Neutrophil (primary cell): ENCODE measurements at regions not wholly inside any gene's neighbourhood (a gene's known extent, or its start where the extent isn't known, plus 50 kb on each side); places are given as distances from the start of the nearest gene placed in this dataset.
A peak's percentile ranks its signal among the peaks of the same experiment; 100 is the strongest.

Experiments
- H3K27ac ChIP-seq: fragments of 200-600 bp; sonication (generic); 2 replicates; pipeline ENCODE4 v1.5.1; 2016; ENCODE audit warnings: mild to moderate bottlenecking, moderate library complexity
- H3K27me3 ChIP-seq: fragments of 200-600 bp; sonication (generic); 2 replicates; pipeline ENCODE4 v1.6.0; 2016; ENCODE audit warnings: mild to moderate bottlenecking
- H3K36me3 ChIP-seq: fragments of 200-600 bp; sonication (generic); 2 replicates; pipeline ENCODE4 v1.5.1; 2017
- H3K4me1 ChIP-seq, 2 experiments: fragments of 200-600 bp in 1 of 2; sonication (generic) in 1 of 2; 1 replicate in 1 of 2; 2 replicates in 1 of 2; pipeline versions ENCODE4 v1.5.1 to v1.6.1; 2013 to 2016; ENCODE audit warnings: low read depth in 1 of 2, low read length in 1 of 2, mild to moderate bottlenecking in 1 of 2, moderate library complexity in 1 of 2; ENCODE audit not compliant: control insufficient read depth in 1 of 2, insufficient read depth in 1 of 2
- H3K4me3 ChIP-seq, 2 experiments: fragments of 200-600 bp in 1 of 2; sonication (generic) in 1 of 2; 1 replicate in 1 of 2; 2 replicates in 1 of 2; pipeline ENCODE4 v1.5.1; 2013 to 2016; ENCODE audit warnings: low read depth in 1 of 2, low read length in 1 of 2, mild to moderate bottlenecking in 1 of 2, moderate library complexity in 1 of 2
- H3K9me3 ChIP-seq: fragments of 200-600 bp; sonication (generic); 2 replicates; pipeline ENCODE4 v1.5.1; 2016
- TF ChIP-seq, protein P1 (sequence below): fragments of 200-600 bp; sonication (generic); IDR thresholded peaks from 2 replicates; pipeline ENCODE4 v1.5.1; 2016; ENCODE audit warnings: antibody characterized with exemption

DNA sequence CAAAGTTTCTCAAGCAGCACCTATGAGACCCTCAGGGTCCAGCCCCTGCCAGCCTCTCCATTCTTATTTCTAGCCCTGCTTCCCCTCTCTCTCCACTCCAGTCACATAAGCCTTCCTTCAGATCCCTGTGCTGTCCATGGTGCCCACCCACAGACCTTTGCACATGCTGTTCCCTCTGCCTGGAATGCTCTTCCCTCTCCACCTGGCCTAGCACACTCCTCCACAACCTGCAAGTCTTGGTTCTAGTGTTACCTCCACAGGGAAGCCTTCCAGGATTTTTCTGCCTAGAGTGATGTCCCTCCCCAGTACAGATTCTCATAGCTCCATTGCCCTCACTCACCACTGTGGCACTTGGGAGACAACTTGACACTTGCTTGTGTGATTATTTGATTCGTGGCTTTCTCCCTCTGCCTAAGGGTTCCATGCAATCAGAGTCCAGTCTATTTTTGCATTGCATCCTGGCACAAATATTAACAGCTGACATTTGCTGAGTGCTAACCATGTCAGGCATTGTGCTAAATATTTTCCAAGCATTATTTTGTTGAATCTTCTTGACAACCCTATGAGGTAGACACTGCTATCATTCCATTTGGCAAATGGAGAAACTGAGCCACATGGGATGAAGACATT is 127.3 kb downstream of the SYF2 start:
- Histone ChIP-seq H3K27ac (peak overlapping the region; percentile 66), H3K9me3 (no peaks in the 10 kb centered on the region), H3K27me3 (no peaks in the 10 kb centered on the region), H3K4me3 (no peak overlapping the region), H3K4me1 (peaks cover 43 to 51% of the 10 kb centered on the region in 2 experiments), H3K36me3 (no peaks in the 10 kb centered on the region)
- TF ChIP-seq, protein P1, sequence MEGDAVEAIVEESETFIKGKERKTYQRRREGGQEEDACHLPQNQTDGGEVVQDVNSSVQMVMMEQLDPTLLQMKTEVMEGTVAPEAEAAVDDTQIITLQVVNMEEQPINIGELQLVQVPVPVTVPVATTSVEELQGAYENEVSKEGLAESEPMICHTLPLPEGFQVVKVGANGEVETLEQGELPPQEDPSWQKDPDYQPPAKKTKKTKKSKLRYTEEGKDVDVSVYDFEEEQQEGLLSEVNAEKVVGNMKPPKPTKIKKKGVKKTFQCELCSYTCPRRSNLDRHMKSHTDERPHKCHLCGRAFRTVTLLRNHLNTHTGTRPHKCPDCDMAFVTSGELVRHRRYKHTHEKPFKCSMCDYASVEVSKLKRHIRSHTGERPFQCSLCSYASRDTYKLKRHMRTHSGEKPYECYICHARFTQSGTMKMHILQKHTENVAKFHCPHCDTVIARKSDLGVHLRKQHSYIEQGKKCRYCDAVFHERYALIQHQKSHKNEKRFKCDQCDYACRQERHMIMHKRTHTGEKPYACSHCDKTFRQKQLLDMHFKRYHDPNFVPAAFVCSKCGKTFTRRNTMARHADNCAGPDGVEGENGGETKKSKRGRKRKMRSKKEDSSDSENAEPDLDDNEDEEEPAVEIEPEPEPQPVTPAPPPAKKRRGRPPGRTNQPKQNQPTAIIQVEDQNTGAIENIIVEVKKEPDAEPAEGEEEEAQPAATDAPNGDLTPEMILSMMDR: no peak

DNA sequence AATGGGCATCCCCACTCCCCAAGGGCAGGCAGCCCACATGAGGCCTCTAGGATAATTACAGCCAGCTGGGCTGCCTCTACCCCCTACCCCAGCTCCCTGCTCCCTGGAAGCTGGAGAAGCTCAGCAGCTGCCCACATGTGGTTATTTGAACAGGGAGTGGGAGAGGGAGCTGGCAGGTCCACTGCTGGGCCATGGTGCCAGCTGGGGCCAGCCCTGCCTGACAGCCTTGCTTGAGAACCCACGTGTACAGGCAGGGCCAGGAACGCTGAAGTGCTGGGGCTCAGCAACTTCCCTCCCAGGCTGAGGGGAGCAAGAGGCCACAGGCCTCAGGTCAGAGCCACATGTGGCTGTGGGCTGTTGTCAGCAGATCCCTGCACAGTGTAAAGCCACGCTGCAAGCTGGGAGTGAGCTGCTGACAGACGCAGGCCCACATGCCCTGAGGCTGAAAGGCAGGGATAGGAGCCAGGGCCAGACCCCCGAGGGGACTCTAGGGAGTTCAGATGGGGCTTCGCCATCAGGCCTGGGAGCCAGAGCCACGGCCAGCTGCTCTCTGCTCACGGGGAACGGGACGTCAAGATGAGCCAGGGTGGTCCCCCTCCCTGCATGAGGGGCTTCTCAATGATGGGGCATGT is 129.0 kb downstream of the SYF2 start:
- no peaks in the 10 kb centered on the region for H3K27me3 ChIP-seq
- TF ChIP-seq, protein P1: no peak
- no peaks in the 10 kb centered on the region for H3K36me3 ChIP-seq
- peak overlapping the region; percentile 66 for H3K27ac ChIP-seq
- peaks cover 50 to 53% of the 10 kb centered on the region in 2 experiments for H3K4me1 ChIP-seq
- no peaks in the 10 kb centered on the region for H3K9me3 ChIP-seq
- H3K4me3 ChIP-seq: no peak overlapping the region

DNA sequence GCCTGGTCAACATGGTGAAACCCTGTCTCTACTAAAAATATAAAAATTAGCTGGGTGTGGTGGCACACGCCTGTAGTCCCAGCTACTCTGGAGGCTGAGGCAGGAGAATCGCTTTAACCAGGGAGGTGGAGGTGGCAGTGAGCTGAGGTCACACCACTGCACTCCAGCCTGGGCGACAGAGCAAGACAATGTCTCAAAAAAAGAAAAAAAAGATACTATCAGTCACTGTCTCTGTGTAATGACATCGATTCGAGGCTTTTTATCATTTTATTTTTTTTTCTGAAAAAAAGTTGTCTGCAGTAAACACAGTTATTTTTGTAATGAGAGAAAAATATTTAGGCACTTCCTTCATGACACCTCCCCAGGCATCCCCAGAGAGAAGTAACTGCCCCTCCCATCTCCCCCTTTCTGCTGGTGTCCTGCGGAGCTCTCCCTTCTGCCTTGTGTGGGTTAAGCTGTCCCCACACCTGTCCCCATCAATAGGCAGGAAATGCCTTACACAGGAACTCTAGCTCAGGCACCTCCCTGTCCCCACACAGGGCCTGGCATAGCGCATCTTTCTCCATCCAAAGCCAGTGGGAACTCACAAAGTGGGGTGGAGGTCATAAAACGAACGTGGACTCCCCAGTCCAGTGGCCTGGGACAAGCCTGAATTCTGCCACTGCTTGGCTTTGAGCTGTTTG is 132.0 kb downstream of the SYF2 start:
- H3K27ac ChIP-seq: no peak overlapping the region
- H3K36me3 ChIP-seq: no peaks in the 10 kb centered on the region
- TF ChIP-seq, protein P1: no peak
- H3K4me3 ChIP-seq: no peak overlapping the region
- peaks cover 50 to 51% of the 10 kb centered on the region in 2 experiments for H3K4me1 ChIP-seq
- no peaks in the 10 kb centered on the region for H3K9me3 ChIP-seq
- no peaks in the 10 kb centered on the region for H3K27me3 ChIP-seq

DNA sequence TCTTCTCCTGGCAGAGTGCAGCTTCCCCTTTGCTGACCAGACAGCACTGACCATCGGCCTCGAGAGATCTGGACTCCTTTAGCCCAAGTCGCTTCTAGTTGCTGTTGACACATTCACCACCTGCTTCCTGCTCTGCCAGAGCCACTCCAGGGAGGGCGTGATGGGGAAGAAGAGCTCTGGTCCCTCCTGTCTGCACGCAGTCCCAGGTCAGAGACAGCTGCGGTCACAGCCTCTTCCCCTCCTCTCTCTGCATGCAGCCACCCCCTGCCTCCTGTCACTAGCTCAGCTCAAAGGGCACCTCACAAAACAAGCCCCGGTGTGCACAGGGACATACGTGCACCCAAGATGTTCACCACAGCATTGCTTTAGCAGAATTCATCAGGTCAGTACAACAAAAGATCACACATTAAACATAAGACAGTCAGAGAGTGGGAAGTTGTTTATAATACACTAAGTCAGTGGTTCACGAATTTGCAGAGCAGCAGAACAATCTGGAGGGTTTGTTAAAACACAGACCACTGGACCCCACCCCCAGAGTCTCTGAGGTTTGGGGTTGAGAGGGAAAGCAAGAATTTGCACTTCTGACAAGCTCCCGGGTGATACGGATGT is 132.9 kb downstream of the SYF2 start:
- Histone ChIP-seq H3K27ac (peak overlapping the region; percentile 35), H3K9me3 (no peaks in the 10 kb centered on the region), H3K4me3 (no peak overlapping the region), H3K4me1 (peaks cover 41 to 43% of the 10 kb centered on the region in 2 experiments), H3K36me3 (no peaks in the 10 kb centered on the region), H3K27me3 (no peaks in the 10 kb centered on the region)
- TF ChIP-seq, protein P1: no peak

DNA sequence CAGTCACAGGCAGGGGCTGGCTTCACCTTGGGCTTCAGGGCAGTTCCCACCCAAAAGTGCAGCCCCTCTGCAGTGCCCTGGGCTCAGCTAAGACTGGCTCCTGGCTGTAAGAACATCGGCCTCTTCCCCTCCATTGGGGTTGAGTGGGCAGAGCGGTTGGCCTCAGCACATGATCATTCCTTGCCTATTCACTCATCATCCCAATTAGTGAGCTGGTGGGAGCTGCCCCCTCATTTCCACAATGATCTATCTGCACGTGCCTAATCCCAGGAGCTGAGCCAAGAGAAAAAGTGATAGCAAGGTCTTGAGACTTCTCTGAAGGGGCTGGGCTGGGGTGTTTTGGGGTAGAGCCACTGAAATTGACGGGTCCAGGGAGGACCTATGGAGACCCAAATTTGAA is 133.6 kb downstream of the SYF2 start:
- TF ChIP-seq, protein P1: no peak
- no peak overlapping the region for H3K4me3 ChIP-seq
- peaks cover 34 to 36% of the 10 kb centered on the region in 2 experiments for H3K4me1 ChIP-seq
- H3K27ac ChIP-seq: peak overlapping the region; percentile 35
- H3K27me3 ChIP-seq: no peaks in the 10 kb centered on the region
- H3K9me3 ChIP-seq: no peaks in the 10 kb centered on the region
- no peaks in the 10 kb centered on the region for H3K36me3 ChIP-seq
